ENCODE measurements at regions not wholly inside any gene's neighbourhood (a gene's known extent, or its start where the extent isn't known, plus 50 kb on each side); places are given as distances from the start of the nearest gene placed in this dataset.
A peak's percentile ranks its signal among the peaks of the same experiment; 100 is the strongest.

DNA sequence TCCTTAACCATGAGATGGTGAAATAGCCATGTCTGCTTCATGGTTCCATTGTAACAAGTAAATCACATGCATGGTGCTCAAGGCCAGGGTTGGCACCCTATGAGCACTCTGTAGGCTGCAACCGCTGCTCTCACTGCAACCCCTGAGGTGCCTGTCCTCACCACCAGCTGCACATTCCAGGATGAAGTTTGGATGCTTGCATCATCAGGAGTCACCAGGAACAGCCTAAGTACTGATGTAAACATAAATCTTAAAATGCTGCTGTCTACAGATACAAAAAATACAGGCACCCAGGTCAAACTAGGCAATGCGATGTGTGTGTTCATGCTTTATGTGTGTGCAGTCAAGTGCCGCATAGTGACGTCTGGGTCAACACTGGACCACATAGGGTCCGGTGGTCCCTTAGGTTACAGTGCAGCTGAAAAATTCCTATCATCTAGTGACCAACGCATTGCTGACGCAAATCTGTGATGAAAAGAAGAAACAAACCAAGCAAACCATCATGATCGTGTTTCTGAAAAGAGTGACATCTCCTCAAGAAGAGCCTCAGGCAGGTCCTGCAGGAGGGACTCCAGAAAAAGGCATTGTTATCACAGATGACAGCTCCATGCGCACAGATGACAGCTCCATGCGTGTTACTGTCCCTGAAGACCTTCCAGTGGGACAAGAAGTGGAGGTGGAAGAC lies 234.8 kb downstream of the AUH start:
- no peak overlapping the region for H3K4me3 ChIP-seq (replicated peaks; ENCODE audit: low read depth, low read length)
- DNase-seq (ENCODE audit: extremely low read depth, low read depth), result no peak
- TF ChIP-seq CTCF (IDR thresholded peaks at IDR 0.05; ENCODE audit: low read depth, low read length, missing control alignments), result no peak

GRCh38 chr9:91127653-91128052 lies 234.1 kb downstream of the AUH start:
- no peak for TF ChIP-seq CTCF (IDR thresholded peaks at IDR 0.05; ENCODE audit: low read depth, low read length, missing control alignments)
- no peak overlapping the region for H3K4me3 ChIP-seq (replicated peaks; ENCODE audit: low read depth, low read length)
- DNase-seq (ENCODE audit: extremely low read depth, low read depth), result no peak

GRCh38 chr9:91130796-91131318 lies 230.9 kb downstream of the AUH start:
- DNase-seq (ENCODE audit: extremely low read depth, low read depth), result no peak
- no peak overlapping the region for H3K4me3 ChIP-seq (replicated peaks; ENCODE audit: low read depth, low read length)

DNA sequence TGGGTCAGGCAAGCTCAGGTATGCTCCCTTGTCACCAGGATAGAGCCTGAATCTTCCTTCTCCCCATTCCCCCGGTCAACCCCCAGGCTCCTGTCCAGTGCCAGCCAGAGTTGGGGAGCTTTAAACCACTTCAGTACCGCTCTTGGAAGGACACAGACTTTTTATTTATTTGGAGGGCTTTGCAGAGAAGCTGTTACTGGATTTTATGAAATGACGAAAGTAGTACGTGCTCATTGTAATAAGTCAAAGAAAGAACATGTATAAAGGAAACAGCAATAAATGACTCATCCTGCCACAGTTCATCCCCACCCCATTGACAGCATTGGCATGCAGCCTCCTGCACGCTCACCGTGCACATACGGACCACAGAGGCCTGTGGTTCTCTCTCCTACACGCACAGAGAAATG lies 230.3 kb downstream of the AUH start:
- no peak overlapping the region for H3K4me3 ChIP-seq (replicated peaks; ENCODE audit: low read depth, low read length)
- no peak for TF ChIP-seq CTCF (IDR thresholded peaks at IDR 0.05; ENCODE audit: low read depth, low read length, missing control alignments)
- peak; percentile 88 for DNase-seq (ENCODE audit: extremely low read depth, low read depth)

More at GRCh38 chr9:91130796-91131318, 230.9 kb downstream of the AUH start:
- TF ChIP-seq CTCF (IDR thresholded peaks at IDR 0.05; ENCODE audit: low read depth, low read length, missing control alignments), result no peak

- no peak for DNase-seq (ENCODE audit: extremely low read depth, low read depth)
- no peak for TF ChIP-seq CTCF (IDR thresholded peaks at IDR 0.05; ENCODE audit: low read depth, low read length, missing control alignments)
- H3K4me3 ChIP-seq (replicated peaks; ENCODE audit: low read depth, low read length), result no peak overlapping the region
Observed at GRCh38 chr9:91132576-91133073, 229.1 kb downstream of the AUH start.

GRCh38 chr9:91134608-91135007 lies 227.1 kb downstream of the AUH start:
- DNase-seq (ENCODE audit: extremely low read depth, low read depth), result no peak
- TF ChIP-seq CTCF (IDR thresholded peaks at IDR 0.05; ENCODE audit: low read depth, low read length, missing control alignments), result no peak
- H3K4me3 ChIP-seq (replicated peaks; ENCODE audit: low read depth, low read length), result no peak overlapping the region

All from HFF-Myc (cell line).